Astrocyte (in vitro differentiated cells and primary cell): ENCODE measurements at regions not wholly inside any gene's neighbourhood (a gene's known extent, or its start where the extent isn't known, plus 50 kb on each side); places are given as distances from the start of the nearest gene placed in this dataset.

Source experiments
- EZH2 ChIP-seq: IDR thresholded peaks from 2 replicates; pipeline ENCODE4 v1.6.1; 2012; ENCODE audit warnings: mild to moderate bottlenecking, low read length, inconsistent platforms; ENCODE audit not compliant: insufficient read depth
- TF ChIP-seq, protein P1 (sequence below): IDR thresholded peaks from 2 replicates; pipeline ENCODE4 v1.5.1; 2011; ENCODE audit warnings: low read depth, mild to moderate bottlenecking, inconsistent platforms, low read length, moderate library complexity; ENCODE audit not compliant: insufficient read depth

DNA sequence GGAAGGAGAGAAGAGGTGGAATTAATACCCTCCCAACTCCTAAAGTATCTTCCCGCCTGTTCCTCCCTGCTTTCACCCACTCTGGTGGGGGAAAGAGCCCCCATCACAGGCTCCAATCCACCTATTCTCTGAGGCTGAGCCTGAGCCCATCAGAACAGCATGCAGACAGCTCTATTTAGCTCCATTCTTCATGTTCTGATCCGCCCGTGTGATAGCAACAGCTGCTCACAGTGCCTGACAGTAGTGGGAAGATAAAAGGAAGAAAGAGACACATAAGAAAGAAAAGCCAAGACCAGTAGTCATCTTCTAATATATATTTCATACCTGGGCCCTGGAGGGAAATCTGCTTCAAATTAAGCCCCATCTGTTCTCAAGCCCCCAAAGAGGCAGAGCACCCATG is 80.3 kb upstream of the AKIP1 start:
- TF ChIP-seq, protein P1, sequence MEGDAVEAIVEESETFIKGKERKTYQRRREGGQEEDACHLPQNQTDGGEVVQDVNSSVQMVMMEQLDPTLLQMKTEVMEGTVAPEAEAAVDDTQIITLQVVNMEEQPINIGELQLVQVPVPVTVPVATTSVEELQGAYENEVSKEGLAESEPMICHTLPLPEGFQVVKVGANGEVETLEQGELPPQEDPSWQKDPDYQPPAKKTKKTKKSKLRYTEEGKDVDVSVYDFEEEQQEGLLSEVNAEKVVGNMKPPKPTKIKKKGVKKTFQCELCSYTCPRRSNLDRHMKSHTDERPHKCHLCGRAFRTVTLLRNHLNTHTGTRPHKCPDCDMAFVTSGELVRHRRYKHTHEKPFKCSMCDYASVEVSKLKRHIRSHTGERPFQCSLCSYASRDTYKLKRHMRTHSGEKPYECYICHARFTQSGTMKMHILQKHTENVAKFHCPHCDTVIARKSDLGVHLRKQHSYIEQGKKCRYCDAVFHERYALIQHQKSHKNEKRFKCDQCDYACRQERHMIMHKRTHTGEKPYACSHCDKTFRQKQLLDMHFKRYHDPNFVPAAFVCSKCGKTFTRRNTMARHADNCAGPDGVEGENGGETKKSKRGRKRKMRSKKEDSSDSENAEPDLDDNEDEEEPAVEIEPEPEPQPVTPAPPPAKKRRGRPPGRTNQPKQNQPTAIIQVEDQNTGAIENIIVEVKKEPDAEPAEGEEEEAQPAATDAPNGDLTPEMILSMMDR = no peak
- TF ChIP-seq EZH2 = no peak
